ENCODE measurements at regions not wholly inside any gene's neighbourhood (a gene's known extent, or its start where the extent isn't known, plus 50 kb on each side); places are given as distances from the start of the nearest gene placed in this dataset.

GRCh38 chr7:10473569-10473968 is 500.1 kb upstream of the PHF14 start:
- Histone ChIP-seq H3K27me3 (ENCODE audit: low read depth) (no peaks in the 10 kb centered on the region), H3K4me1 (no peaks in the 10 kb centered on the region), H3K36me3 (no peaks in the 10 kb centered on the region), H3K9me3 (replicated peaks) (no peaks in the 10 kb centered on the region), H3K4me3 (no peak overlapping the region), H3K27ac (replicated peaks) (no peak overlapping the region)
- intact Hi-C loops (cut with micrococcal nuclease), result no loop called here
- DNase-seq, result no peak
- no peak for TF ChIP-seq CTCF (IDR thresholded peaks at IDR 0.05; ENCODE audit: borderline replicate concordance)

- H3K4me1 ChIP-seq, result no peaks in the 10 kb centered on the region
- intact Hi-C loops (cut with micrococcal nuclease), result no loop called here
- H3K4me3 ChIP-seq, result no peak overlapping the region
- no peaks in the 10 kb centered on the region for H3K27me3 ChIP-seq (ENCODE audit: low read depth)
- no peak for DNase-seq
- no peak for TF ChIP-seq CTCF (IDR thresholded peaks at IDR 0.05; ENCODE audit: borderline replicate concordance)
- H3K9me3 ChIP-seq (replicated peaks), result no peaks in the 10 kb centered on the region
- no peak overlapping the region for H3K27ac ChIP-seq (replicated peaks)
- no peaks in the 10 kb centered on the region for H3K36me3 ChIP-seq
Observed at GRCh38 chr7:10474048-10474447, 499.6 kb upstream of the PHF14 start.

GRCh38 chr7:10475940-10476641 is 497.6 kb upstream of the PHF14 start:
- no peaks in the 10 kb centered on the region for H3K9me3 ChIP-seq (replicated peaks)
- DNase-seq, result no peak
- H3K4me1 ChIP-seq, result no peaks in the 10 kb centered on the region
- no peaks in the 10 kb centered on the region for H3K27me3 ChIP-seq (ENCODE audit: low read depth)
- intact Hi-C loops (cut with micrococcal nuclease), result no loop called here
- no peak overlapping the region for H3K27ac ChIP-seq (replicated peaks)
- no peak overlapping the region for H3K4me3 ChIP-seq
- TF ChIP-seq CTCF (IDR thresholded peaks at IDR 0.05; ENCODE audit: borderline replicate concordance), result no peak
- H3K36me3 ChIP-seq, result no peaks in the 10 kb centered on the region

- H3K27ac ChIP-seq (replicated peaks), result no peak overlapping the region
- intact Hi-C loops (cut with micrococcal nuclease), result no loop called here
- H3K36me3 ChIP-seq, result no peaks in the 10 kb centered on the region
- H3K9me3 ChIP-seq (replicated peaks), result no peaks in the 10 kb centered on the region
- no peak overlapping the region for H3K4me3 ChIP-seq
- no peaks in the 10 kb centered on the region for H3K27me3 ChIP-seq (ENCODE audit: low read depth)
- no peak for DNase-seq
- H3K4me1 ChIP-seq, result no peaks in the 10 kb centered on the region
- no peak for TF ChIP-seq CTCF (IDR thresholded peaks at IDR 0.05; ENCODE audit: borderline replicate concordance)
Observed at GRCh38 chr7:10476642-10477041, 497.0 kb upstream of the PHF14 start.

GRCh38 chr7:10483671-10484070 is 490.0 kb upstream of the PHF14 start:
- intact Hi-C loops (cut with micrococcal nuclease), result no loop called here
- Histone ChIP-seq H3K27me3 (ENCODE audit: low read depth) (no peaks in the 10 kb centered on the region), H3K4me3 (no peak overlapping the region), H3K27ac (replicated peaks) (no peak overlapping the region), H3K36me3 (no peaks in the 10 kb centered on the region), H3K9me3 (replicated peaks) (no peaks in the 10 kb centered on the region), H3K4me1 (no peaks in the 10 kb centered on the region)
- TF ChIP-seq CTCF (IDR thresholded peaks at IDR 0.05; ENCODE audit: borderline replicate concordance), result no peak
- no peak for DNase-seq

Data from left ventricle myocardium inferior (tissue), 1 donor.